SK-N-SH (cell line): ENCODE measurements at regions not wholly inside any gene's neighbourhood (a gene's known extent, or its start where the extent isn't known, plus 50 kb on each side); places are given as distances from the start of the nearest gene placed in this dataset.

Source experiments
- CTCF ChIA-PET: fragments of 300-600, 350-600 bp; formaldehyde crosslinking; extraction: SDS; loops from one replicate; lab custom pipeline; 2021; lab: Yijun Ruan, JAX
- POLR2A ChIA-PET: fragments of 350-600 bp; sonication (Branson Sonifier 250); formaldehyde crosslinking; extraction: SDS; loops from one replicate; lab custom pipeline; 2020; ENCODE audit warnings: antibody characterized with exemption, inconsistent platforms; lab: Yijun Ruan, JAX
- DNase-seq: peaks from one replicate; pipeline ENCODE4 v3.0.0; 2012
- H2AFZ ChIP-seq: fragments of 200-600 bp; sonication (generic); 2 replicates; pipeline ENCODE4 v1.8.1; 2016; ENCODE audit warnings: antibody characterized with exemption, mild to moderate bottlenecking, low read depth
- H3F3A ChIP-seq: fragments of 200-600 bp; sonication (generic); replicated peaks from 2 replicates; pipeline ENCODE3; 2016; ENCODE audit warnings: antibody characterized with exemption, mild to moderate bottlenecking; ENCODE audit not compliant: insufficient read depth
- H3K27ac ChIP-seq, 2 experiments: fragments of 200-500 bp in 1 of 2; fragments of 200-600 bp in 1 of 2; sonication (Bioruptor generic) in 1 of 2; sonication (generic), shearing (Covaris generic) in 1 of 2; 2 replicates each; pipeline versions ENCODE4 v1.5.1 to v1.6.1; 2014 to 2016; ENCODE audit warnings: low read depth in 2 of 2, inconsistent platforms in 1 of 2, low read length in 1 of 2, mild to moderate bottlenecking in 1 of 2, mixed read lengths in 1 of 2
- H3K27me3 ChIP-seq: fragments of 200-600 bp; sonication (generic), shearing (Covaris generic); 2 replicates; pipeline ENCODE4 v1.6.1; 2016; ENCODE audit warnings: mixed run types; ENCODE audit not compliant: insufficient read depth
- H3K36me3 ChIP-seq, 2 experiments: fragments of 200-500 bp in 1 of 2; fragments of 200-600 bp in 1 of 2; sonication (Bioruptor generic) in 1 of 2; sonication (generic) in 1 of 2; replicated peaks in 1 of 2; 2 replicates each; pipeline versions ENCODE3 to v1.5.1; 2014 to 2016; ENCODE audit warnings: low read length in 1 of 2, mild to moderate bottlenecking in 1 of 2; ENCODE audit not compliant: insufficient read depth in 2 of 2, control insufficient read depth in 1 of 2
- H3K4me1 ChIP-seq, 2 experiments: fragments of 200-500 bp in 1 of 2; fragments of 200-600 bp in 1 of 2; sonication (Bioruptor generic) in 1 of 2; sonication (generic), shearing (Covaris generic) in 1 of 2; 2 replicates each; pipeline versions ENCODE4 v1.5.1 to v1.6.1; 2014 to 2016; ENCODE audit warnings: low read depth in 1 of 2, low read length in 1 of 2, mixed run types in 1 of 2; ENCODE audit not compliant: insufficient read depth in 2 of 2, control insufficient read depth in 1 of 2
- H3K4me2 ChIP-seq: fragments of 200-600 bp; sonication (generic), shearing (Covaris generic); 2 replicates; pipeline ENCODE4 v1.6.1; 2017; ENCODE audit warnings: mixed run types
- H3K4me3 ChIP-seq, 2 experiments: fragments of 200-500 bp in 1 of 2; fragments of 200-600 bp in 1 of 2; sonication (Bioruptor generic) in 1 of 2; sonication (generic), shearing (Covaris generic) in 1 of 2; 2 replicates each; pipeline versions ENCODE4 v1.5.1 to v1.8.1; 2014 to 2016; ENCODE audit warnings: low read depth in 2 of 2, inconsistent platforms in 1 of 2, low read length in 1 of 2, mild to moderate bottlenecking in 1 of 2, mixed read lengths in 1 of 2, moderate library complexity in 1 of 2
- H3K79me2 ChIP-seq: fragments of 200-600 bp; sonication (generic); 2 replicates; pipeline ENCODE4 v1.8.1; 2017; ENCODE audit warnings: mild to moderate bottlenecking; ENCODE audit not compliant: insufficient read depth
- H3K9ac ChIP-seq: fragments of 200-600 bp; sonication (generic); 2 replicates; pipeline ENCODE4 v1.6.1; 2017; ENCODE audit warnings: mixed run types
- H3K9me2 ChIP-seq: fragments of 200-600 bp; sonication (generic); 2 replicates; pipeline ENCODE4 v1.6.1; 2017; ENCODE audit warnings: mixed run types
- H3K9me3 ChIP-seq: fragments of 200-600 bp; sonication (generic); 2 replicates; pipeline ENCODE4 v1.6.1; 2017; ENCODE audit warnings: mixed run types, mild to moderate bottlenecking, moderate library complexity
- H4K20me1 ChIP-seq: fragments of 200-600 bp; sonication (generic); 2 replicates; pipeline ENCODE4 v1.6.1; 2017; ENCODE audit warnings: mild to moderate bottlenecking, mixed run types; ENCODE audit not compliant: insufficient read depth
- JUND ChIP-seq: IDR thresholded peaks from 2 replicates; pipeline ENCODE4 v1.4.0; 2012
- NRF1 ChIP-seq: IDR thresholded peaks from 2 replicates; pipeline ENCODE4 v1.6.1; 2012; ENCODE audit warnings: low read depth, mild to moderate bottlenecking, low read length
- RCOR1 ChIP-seq: fragments of 150-350 bp; IDR thresholded peaks from 2 replicates; pipeline ENCODE4 v1.6.1; 2017; ENCODE audit warnings: antibody characterized with exemption, low read length
- RXRA ChIP-seq: IDR thresholded peaks from 2 replicates; pipeline ENCODE4 v1.4.0; 2012; ENCODE audit warnings: low read depth, mild to moderate bottlenecking, borderline replicate concordance
- TCF12 ChIP-seq: IDR thresholded peaks from 2 replicates; pipeline ENCODE4 v1.4.0; 2012
- TEAD4 ChIP-seq: IDR thresholded peaks from 2 replicates; pipeline ENCODE4 v1.4.0; 2012; ENCODE audit warnings: mild to moderate bottlenecking, borderline replicate concordance; ENCODE audit not compliant: insufficient read depth
- WGBS: methylation state at CpG from one replicate; pipeline ENCODE4 v1.1.6; 2017; ENCODE audit warnings: low lambda C conversion rate; 5-methylcytosine and 5-hydroxymethylcytosine counted together
- TF ChIP-seq, protein P1 (sequence below): fragments of 200-600 bp; sonication (generic); IDR thresholded peaks from 2 replicates; pipeline ENCODE4 v1.6.1; 2017; ENCODE audit warnings: antibody characterized with exemption, mild to moderate bottlenecking, moderate library complexity
- TF ChIP-seq, protein P2 (sequence below): fragments of 150-350 bp; IDR thresholded peaks from 2 replicates; pipeline ENCODE4 v1.6.1; 2017; ENCODE audit warnings: antibody characterized with exemption, low read length, low read depth, borderline replicate concordance
- TF ChIP-seq, protein P3 (sequence below): IDR thresholded peaks from 2 replicates; pipeline ENCODE4 v1.6.1; 2012; ENCODE audit warnings: mild to moderate bottlenecking, low read depth, low read length, moderate library complexity

DNA sequence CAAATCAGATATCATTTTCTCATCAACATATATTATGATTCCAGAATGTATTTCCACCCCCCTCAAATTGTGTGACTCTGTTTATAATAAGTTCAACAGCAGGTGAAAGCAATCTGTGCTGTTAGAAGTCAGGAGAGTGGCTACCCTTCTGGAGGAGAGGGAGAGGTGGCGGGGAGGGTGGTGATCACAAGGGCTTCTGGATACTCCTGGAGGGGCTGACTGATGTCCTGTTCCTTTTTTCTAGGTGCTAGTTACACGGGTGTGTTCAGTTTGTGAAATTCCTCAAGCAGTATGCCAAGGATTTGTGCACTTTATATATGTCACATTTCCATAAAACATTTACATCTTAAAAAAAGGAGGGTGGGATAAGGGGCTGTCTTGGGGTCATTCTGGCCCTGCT is 119.1 kb downstream of the IRF8 start:
- Histone ChIP-seq H3K9me3 (no peaks in the 10 kb centered on the region), H3K4me3 (no peak overlapping the region), H3K36me3 (no peaks in the 10 kb centered on the region), H2AFZ (no peak overlapping the region), H3K9ac (no peak overlapping the region), H3K9me2 (no peaks in the 10 kb centered on the region), H4K20me1 (no peaks in the 10 kb centered on the region), H3K4me2 (no peak overlapping the region), H3K4me1 (no peaks in the 10 kb centered on the region), H3K79me2 (no peaks in the 10 kb centered on the region), H3F3A (no peaks in the 10 kb centered on the region), H3K27ac (no peak overlapping the region), H3K27me3 (peaks cover 5% of the 10 kb centered on the region; the same call in 1 of the 2 replicates)
- DNase-seq, result no peak
- TF ChIP-seq, protein P1, sequence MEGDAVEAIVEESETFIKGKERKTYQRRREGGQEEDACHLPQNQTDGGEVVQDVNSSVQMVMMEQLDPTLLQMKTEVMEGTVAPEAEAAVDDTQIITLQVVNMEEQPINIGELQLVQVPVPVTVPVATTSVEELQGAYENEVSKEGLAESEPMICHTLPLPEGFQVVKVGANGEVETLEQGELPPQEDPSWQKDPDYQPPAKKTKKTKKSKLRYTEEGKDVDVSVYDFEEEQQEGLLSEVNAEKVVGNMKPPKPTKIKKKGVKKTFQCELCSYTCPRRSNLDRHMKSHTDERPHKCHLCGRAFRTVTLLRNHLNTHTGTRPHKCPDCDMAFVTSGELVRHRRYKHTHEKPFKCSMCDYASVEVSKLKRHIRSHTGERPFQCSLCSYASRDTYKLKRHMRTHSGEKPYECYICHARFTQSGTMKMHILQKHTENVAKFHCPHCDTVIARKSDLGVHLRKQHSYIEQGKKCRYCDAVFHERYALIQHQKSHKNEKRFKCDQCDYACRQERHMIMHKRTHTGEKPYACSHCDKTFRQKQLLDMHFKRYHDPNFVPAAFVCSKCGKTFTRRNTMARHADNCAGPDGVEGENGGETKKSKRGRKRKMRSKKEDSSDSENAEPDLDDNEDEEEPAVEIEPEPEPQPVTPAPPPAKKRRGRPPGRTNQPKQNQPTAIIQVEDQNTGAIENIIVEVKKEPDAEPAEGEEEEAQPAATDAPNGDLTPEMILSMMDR, result no peak
- WGBS, result 5% methylated on average over 2 of the region's 2 CpGs
- POLR2A ChIA-PET, result no interaction called here
- CTCF ChIA-PET, result interaction anchor here (3.1 kb wide), 1 partner anchor 198 kb away, joined by 94 read pairs; no protein-coding TSS in a partner anchor

GRCh38 chr16:86018487-86018886 is 119.5 kb downstream of the IRF8 start:
- no peaks in the 10 kb centered on the region for H3K9me2 ChIP-seq
- ChIA-PET POLR2A (no interaction called here), CTCF (interaction anchor here (3.1 to 4.9 kb wide), 2 partner anchors 197 to 198 kb away, joined by 31 to 94 read pairs; no protein-coding TSS in a partner anchor)
- H2AFZ ChIP-seq, result no peak overlapping the region
- H3K9me3 ChIP-seq, result no peaks in the 10 kb centered on the region
- no peaks in the 10 kb centered on the region for H3K4me1 ChIP-seq
- 2% methylated on average over 7 of the region's 7 CpGs for WGBS
- no peak overlapping the region for H3K4me3 ChIP-seq
- H3K9ac ChIP-seq, result no peak overlapping the region
- DNase-seq, result no peak
- H3K27ac ChIP-seq, result no peak overlapping the region
- H3F3A ChIP-seq, result no peaks in the 10 kb centered on the region
- no peaks in the 10 kb centered on the region for H3K79me2 ChIP-seq
- H3K4me2 ChIP-seq, result no peak overlapping the region
- no peaks in the 10 kb centered on the region for H4K20me1 ChIP-seq
- TF ChIP-seq RXRA (no peak), TCF12 (no peak), RCOR1 (no peak), NRF1 (no peak), TEAD4 (no peak), JUND (no peak)
- TF ChIP-seq, protein P2, sequence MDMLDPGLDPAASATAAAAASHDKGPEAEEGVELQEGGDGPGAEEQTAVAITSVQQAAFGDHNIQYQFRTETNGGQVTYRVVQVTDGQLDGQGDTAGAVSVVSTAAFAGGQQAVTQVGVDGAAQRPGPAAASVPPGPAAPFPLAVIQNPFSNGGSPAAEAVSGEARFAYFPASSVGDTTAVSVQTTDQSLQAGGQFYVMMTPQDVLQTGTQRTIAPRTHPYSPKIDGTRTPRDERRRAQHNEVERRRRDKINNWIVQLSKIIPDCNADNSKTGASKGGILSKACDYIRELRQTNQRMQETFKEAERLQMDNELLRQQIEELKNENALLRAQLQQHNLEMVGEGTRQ, result no peak
- TF ChIP-seq, protein P3, sequence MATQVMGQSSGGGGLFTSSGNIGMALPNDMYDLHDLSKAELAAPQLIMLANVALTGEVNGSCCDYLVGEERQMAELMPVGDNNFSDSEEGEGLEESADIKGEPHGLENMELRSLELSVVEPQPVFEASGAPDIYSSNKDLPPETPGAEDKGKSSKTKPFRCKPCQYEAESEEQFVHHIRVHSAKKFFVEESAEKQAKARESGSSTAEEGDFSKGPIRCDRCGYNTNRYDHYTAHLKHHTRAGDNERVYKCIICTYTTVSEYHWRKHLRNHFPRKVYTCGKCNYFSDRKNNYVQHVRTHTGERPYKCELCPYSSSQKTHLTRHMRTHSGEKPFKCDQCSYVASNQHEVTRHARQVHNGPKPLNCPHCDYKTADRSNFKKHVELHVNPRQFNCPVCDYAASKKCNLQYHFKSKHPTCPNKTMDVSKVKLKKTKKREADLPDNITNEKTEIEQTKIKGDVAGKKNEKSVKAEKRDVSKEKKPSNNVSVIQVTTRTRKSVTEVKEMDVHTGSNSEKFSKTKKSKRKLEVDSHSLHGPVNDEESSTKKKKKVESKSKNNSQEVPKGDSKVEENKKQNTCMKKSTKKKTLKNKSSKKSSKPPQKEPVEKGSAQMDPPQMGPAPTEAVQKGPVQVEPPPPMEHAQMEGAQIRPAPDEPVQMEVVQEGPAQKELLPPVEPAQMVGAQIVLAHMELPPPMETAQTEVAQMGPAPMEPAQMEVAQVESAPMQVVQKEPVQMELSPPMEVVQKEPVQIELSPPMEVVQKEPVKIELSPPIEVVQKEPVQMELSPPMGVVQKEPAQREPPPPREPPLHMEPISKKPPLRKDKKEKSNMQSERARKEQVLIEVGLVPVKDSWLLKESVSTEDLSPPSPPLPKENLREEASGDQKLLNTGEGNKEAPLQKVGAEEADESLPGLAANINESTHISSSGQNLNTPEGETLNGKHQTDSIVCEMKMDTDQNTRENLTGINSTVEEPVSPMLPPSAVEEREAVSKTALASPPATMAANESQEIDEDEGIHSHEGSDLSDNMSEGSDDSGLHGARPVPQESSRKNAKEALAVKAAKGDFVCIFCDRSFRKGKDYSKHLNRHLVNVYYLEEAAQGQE, result no peak
- TF ChIP-seq, all 33 proteins: peak for 0
- H3K27me3 ChIP-seq, result peaks cover 5% of the 10 kb centered on the region; the same call in 1 of the 2 replicates
- no peaks in the 10 kb centered on the region for H3K36me3 ChIP-seq
